HEK293 (cell line): ENCODE measurements at regions not wholly inside any gene's neighbourhood (a gene's known extent, or its start where the extent isn't known, plus 50 kb on each side); places are given as distances from the start of the nearest gene placed in this dataset.

Experiments used
- EGR2 ChIP-seq: fragments of 450-650 bp; formaldehyde crosslinking; IDR thresholded peaks from 2 replicates; pipeline ENCODE4 v1.5.1; 2016; ENCODE audit warnings: low read depth, missing biosample characterization, missing genetic modification characterization
- FEZF1 ChIP-seq: fragments of 450-650 bp; formaldehyde crosslinking; IDR thresholded peaks from 2 replicates; pipeline ENCODE4 v1.5.1; 2016; ENCODE audit warnings: missing biosample characterization, missing genetic modification characterization
- GLIS1 ChIP-seq: fragments of 450-650 bp; formaldehyde crosslinking; IDR thresholded peaks from 2 replicates; pipeline ENCODE4 v1.5.1; 2016; ENCODE audit warnings: missing biosample characterization, missing genetic modification characterization
- HOXA7 ChIP-seq: sonication (generic); formaldehyde crosslinking; IDR thresholded peaks from 2 replicates; pipeline ENCODE4 v1.8.1; 2022; ENCODE audit warnings: missing genetic modification reagents, borderline replicate concordance
- KLF9 ChIP-seq: fragments of 450-650 bp; formaldehyde crosslinking; IDR thresholded peaks from 2 replicates; pipeline ENCODE4 v1.5.1; 2016; ENCODE audit warnings: missing biosample characterization, missing genetic modification characterization, low read depth
- TRIM28 ChIP-seq: IDR thresholded peaks from 2 replicates; pipeline ENCODE4 v1.6.1; 2011; ENCODE audit warnings: low read length, control low read depth, borderline replicate concordance
- ZBTB17 ChIP-seq: fragments of 450-650 bp; formaldehyde crosslinking; IDR thresholded peaks from 2 replicates; pipeline ENCODE4 v1.5.1; 2016; ENCODE audit warnings: missing biosample characterization, missing genetic modification characterization
- ZBTB21 ChIP-seq: fragments of 450-650 bp; formaldehyde crosslinking; IDR thresholded peaks from 2 replicates; pipeline ENCODE4 v1.5.1; 2017; ENCODE audit warnings: missing biosample characterization, missing genetic modification characterization
- ZBTB48 ChIP-seq: fragments of 450-650 bp; formaldehyde crosslinking; IDR thresholded peaks from 2 replicates; pipeline ENCODE4 v1.5.1; 2016; ENCODE audit warnings: missing biosample characterization, missing genetic modification characterization
- ZBTB8A ChIP-seq: fragments of 450-650 bp; formaldehyde crosslinking; IDR thresholded peaks from 2 replicates; pipeline ENCODE4 v1.5.1; 2016; ENCODE audit warnings: missing biosample characterization, missing genetic modification characterization
- ZEB2 ChIP-seq: fragments of 450-650 bp; formaldehyde crosslinking; IDR thresholded peaks from 2 replicates; pipeline ENCODE4 v1.5.1; 2016; ENCODE audit warnings: missing biosample characterization, missing genetic modification characterization
- ZNF10 ChIP-seq: fragments of 450-650 bp; formaldehyde crosslinking; IDR thresholded peaks from 2 replicates; pipeline ENCODE4 v1.5.1; 2017; ENCODE audit warnings: missing biosample characterization, missing genetic modification characterization
- ZNF132 ChIP-seq: fragments of 450-650 bp; formaldehyde crosslinking; IDR thresholded peaks from 2 replicates; pipeline ENCODE4 v1.5.1; 2017; ENCODE audit warnings: missing biosample characterization, missing genetic modification characterization, borderline replicate concordance
- ZNF16 ChIP-seq: fragments of 450-650 bp; formaldehyde crosslinking; IDR thresholded peaks from 2 replicates; pipeline ENCODE4 v1.5.1; 2016; ENCODE audit warnings: low read depth, missing biosample characterization, missing genetic modification characterization
- ZNF184 ChIP-seq: fragments of 450-650 bp; IDR thresholded peaks from 2 replicates; pipeline ENCODE4 v1.5.1; 2018; ENCODE audit warnings: missing biosample characterization, mild to moderate bottlenecking, missing genetic modification characterization
- ZNF221 ChIP-seq: fragments of 450-650 bp; formaldehyde crosslinking; IDR thresholded peaks from 2 replicates; pipeline ENCODE4 v1.5.1; 2017; ENCODE audit warnings: missing biosample characterization, missing genetic modification characterization, borderline replicate concordance
- ZNF266 ChIP-seq: fragments of 450-650 bp; formaldehyde crosslinking; IDR thresholded peaks from 2 replicates; pipeline ENCODE4 v1.5.1; 2016; ENCODE audit warnings: missing biosample characterization, missing genetic modification characterization, low read depth
- ZNF335 ChIP-seq: fragments of 450-650 bp; formaldehyde crosslinking; conservative IDR thresholded peaks from 2 replicates; pipeline ENCODE4 v1.5.1; 2016; ENCODE audit warnings: missing biosample characterization, missing genetic modification characterization
- ZNF366 ChIP-seq: fragments of 450-650 bp; formaldehyde crosslinking; conservative IDR thresholded peaks from 2 replicates; pipeline ENCODE4 v1.5.1; 2016; ENCODE audit warnings: missing biosample characterization, missing genetic modification characterization
- ZNF48 ChIP-seq: fragments of 450-650 bp; formaldehyde crosslinking; IDR thresholded peaks from 2 replicates; pipeline ENCODE4 v1.5.1; 2016; ENCODE audit warnings: missing biosample characterization, missing genetic modification characterization
- ZNF510 ChIP-seq: fragments of 450-650 bp; formaldehyde crosslinking; IDR thresholded peaks from 2 replicates; pipeline ENCODE4 v1.5.1; 2018; ENCODE audit warnings: mild to moderate bottlenecking, missing genetic modification characterization, missing biosample characterization; ENCODE audit not compliant: insufficient replicate concordance
- ZNF560 ChIP-seq: fragments of 450-650 bp; formaldehyde crosslinking; IDR thresholded peaks from 2 replicates; pipeline ENCODE4 v1.5.1; 2017; ENCODE audit warnings: missing biosample characterization, missing genetic modification characterization, borderline replicate concordance
- ZNF610 ChIP-seq: fragments of 450-650 bp; formaldehyde crosslinking; IDR thresholded peaks from 2 replicates; pipeline ENCODE4 v1.5.1; 2016; ENCODE audit warnings: missing biosample characterization, missing genetic modification characterization, borderline replicate concordance
- ZNF626 ChIP-seq: fragments of 450-650 bp; sonication (Bioruptor Pico); formaldehyde crosslinking; IDR thresholded peaks from 2 replicates; pipeline ENCODE4 v1.5.1; 2018; ENCODE audit warnings: missing biosample characterization, missing genetic modification characterization, inconsistent platforms
- ZNF629 ChIP-seq: fragments of 450-650 bp; formaldehyde crosslinking; IDR thresholded peaks from 2 replicates; pipeline ENCODE4 v1.5.1; 2017; ENCODE audit warnings: missing biosample characterization, missing genetic modification characterization
- ZNF654 ChIP-seq: fragments of 450-650 bp; formaldehyde crosslinking; IDR thresholded peaks from 2 replicates; pipeline ENCODE4 v1.5.1; 2016; ENCODE audit warnings: low read depth, missing biosample characterization, missing genetic modification characterization
- ZNF660 ChIP-seq: fragments of 450-650 bp; IDR thresholded peaks from 2 replicates; pipeline ENCODE4 v1.5.1; 2018; ENCODE audit warnings: missing biosample characterization, mild to moderate bottlenecking, missing genetic modification characterization
- ZNF677 ChIP-seq: fragments of 450-650 bp; IDR thresholded peaks from 2 replicates; pipeline ENCODE4 v1.5.0; 2018; ENCODE audit warnings: missing biosample characterization, mild to moderate bottlenecking, missing genetic modification characterization, moderate library complexity
- ZNF791 ChIP-seq: fragments of 450-650 bp; formaldehyde crosslinking; IDR thresholded peaks from 2 replicates; pipeline ENCODE4 v1.5.1; 2016; ENCODE audit warnings: missing biosample characterization, missing genetic modification characterization
- TF ChIP-seq, protein P1 (sequence below): fragments of 450-650 bp; formaldehyde crosslinking; IDR thresholded peaks from 2 replicates; pipeline ENCODE4 v1.5.1; 2016; ENCODE audit warnings: missing biosample characterization, missing genetic modification characterization
- TF ChIP-seq, protein P2 (sequence below): fragments of 450-650 bp; formaldehyde crosslinking; conservative IDR thresholded peaks from 2 replicates; pipeline ENCODE4 v1.5.1; 2016; ENCODE audit warnings: low read depth, missing biosample characterization, missing genetic modification characterization
- TF ChIP-seq, protein P3 (sequence below): fragments of 450-650 bp; formaldehyde crosslinking; IDR thresholded peaks from 2 replicates; pipeline ENCODE4 v1.5.1; 2017; ENCODE audit warnings: missing biosample characterization, missing genetic modification characterization
- TF ChIP-seq, protein P4 (sequence below): fragments of 450-650 bp; formaldehyde crosslinking; IDR thresholded peaks from 2 replicates; pipeline ENCODE4 v1.5.1; 2016; ENCODE audit warnings: missing biosample characterization, missing genetic modification characterization, low read depth

DNA sequence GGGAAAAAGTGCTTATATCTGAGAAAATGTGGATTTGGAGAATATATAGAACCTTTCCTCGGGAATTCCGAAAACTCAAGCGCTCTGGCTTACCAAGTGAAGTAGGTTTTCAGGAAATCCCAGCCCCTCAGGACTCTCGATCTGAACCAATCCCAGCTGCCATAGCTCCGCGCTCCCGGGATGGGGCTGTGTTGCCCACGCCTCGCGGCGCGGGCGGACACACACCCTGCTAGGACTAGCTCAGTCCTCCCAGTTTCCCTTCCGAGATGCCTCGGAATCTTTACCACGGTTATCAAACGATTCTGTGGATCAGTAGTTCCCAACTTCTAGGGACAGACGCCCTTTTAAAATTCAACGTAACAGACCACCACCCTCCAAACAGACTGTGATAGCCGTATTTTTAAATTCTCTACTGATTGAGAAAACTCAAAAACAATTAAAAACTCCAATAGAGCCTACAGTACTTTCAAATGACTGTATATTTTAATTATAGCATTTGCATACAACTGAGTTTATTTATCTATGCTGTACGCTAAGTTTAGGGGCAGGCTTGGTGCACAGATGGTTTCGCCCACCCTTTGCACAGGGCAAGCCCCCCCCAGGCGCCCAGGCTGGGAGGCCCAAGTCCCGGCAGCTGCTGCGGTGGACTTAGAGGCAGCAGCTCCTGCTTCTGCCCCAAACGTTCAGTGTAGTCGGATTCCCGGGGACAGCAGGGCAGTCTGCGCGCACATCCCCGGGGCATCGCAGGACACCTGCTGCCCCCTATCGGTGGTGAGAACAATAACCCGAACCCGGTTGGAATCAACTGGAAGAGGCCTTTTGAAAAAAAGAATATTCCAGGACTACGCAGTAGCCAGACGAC, 52.3 kb downstream of the CCDC54 start (continued):
- TF ChIP-seq, protein P1, sequence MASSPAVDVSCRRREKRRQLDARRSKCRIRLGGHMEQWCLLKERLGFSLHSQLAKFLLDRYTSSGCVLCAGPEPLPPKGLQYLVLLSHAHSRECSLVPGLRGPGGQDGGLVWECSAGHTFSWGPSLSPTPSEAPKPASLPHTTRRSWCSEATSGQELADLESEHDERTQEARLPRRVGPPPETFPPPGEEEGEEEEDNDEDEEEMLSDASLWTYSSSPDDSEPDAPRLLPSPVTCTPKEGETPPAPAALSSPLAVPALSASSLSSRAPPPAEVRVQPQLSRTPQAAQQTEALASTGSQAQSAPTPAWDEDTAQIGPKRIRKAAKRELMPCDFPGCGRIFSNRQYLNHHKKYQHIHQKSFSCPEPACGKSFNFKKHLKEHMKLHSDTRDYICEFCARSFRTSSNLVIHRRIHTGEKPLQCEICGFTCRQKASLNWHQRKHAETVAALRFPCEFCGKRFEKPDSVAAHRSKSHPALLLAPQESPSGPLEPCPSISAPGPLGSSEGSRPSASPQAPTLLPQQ (tag by site-specific recombination), result no peak; the same call in 1 of the 2 replicates
- TF ChIP-seq HOXA7 (CRISPR knock-in tag) (no peak), EGR2 (tag by site-specific recombination) (0 out of 2 replicates have a peak, but pooled peaks have one; percentile 25), ZNF10 (no peak), ZNF132 (tag by site-specific recombination) (no peak), ZBTB21 (tag by site-specific recombination) (no peak), ZBTB8A (peak; percentile 67), ZNF510 (tag by site-specific recombination) (no peak), ZNF366 (no peak), ZNF654 (tag by site-specific recombination) (peak; percentile 19; the same call in 1 of the 2 replicates), ZNF16 (tag by site-specific recombination) (no peak), ZNF184 (tag by site-specific recombination) (no peak), ZNF677 (no peak), ZNF560 (tag by site-specific recombination) (no peak), ZNF48 (no peak), ZNF266 (tag by site-specific recombination) (no peak), ZBTB17 (tag by site-specific recombination) (peak; percentile 82), ZEB2 (tag by site-specific recombination) (peak; percentile 52; the same call in 1 of the 2 replicates), ZBTB48 (tag by site-specific recombination) (no peak), ZNF626 (no peak), ZNF221 (no peak), GLIS1 (tag by site-specific recombination) (peak; percentile 25; the same call in 1 of the 2 replicates), TRIM28 (peak; percentile 28; the same call in 1 of the 2 replicates), ZNF335 (tag by site-specific recombination) (peak; percentile 59), ZNF660 (0 out of 2 replicates have a peak, but pooled peaks have one; percentile 20), ZNF610 (tag by site-specific recombination) (no peak), FEZF1 (tag by site-specific recombination) (no peak), ZNF629 (tag by site-specific recombination) (0 out of 2 replicates have a peak, but pooled peaks have one; percentile 11), ZNF791 (tag by site-specific recombination) (no peak), KLF9 (no peak)
- TF ChIP-seq, protein P2, sequence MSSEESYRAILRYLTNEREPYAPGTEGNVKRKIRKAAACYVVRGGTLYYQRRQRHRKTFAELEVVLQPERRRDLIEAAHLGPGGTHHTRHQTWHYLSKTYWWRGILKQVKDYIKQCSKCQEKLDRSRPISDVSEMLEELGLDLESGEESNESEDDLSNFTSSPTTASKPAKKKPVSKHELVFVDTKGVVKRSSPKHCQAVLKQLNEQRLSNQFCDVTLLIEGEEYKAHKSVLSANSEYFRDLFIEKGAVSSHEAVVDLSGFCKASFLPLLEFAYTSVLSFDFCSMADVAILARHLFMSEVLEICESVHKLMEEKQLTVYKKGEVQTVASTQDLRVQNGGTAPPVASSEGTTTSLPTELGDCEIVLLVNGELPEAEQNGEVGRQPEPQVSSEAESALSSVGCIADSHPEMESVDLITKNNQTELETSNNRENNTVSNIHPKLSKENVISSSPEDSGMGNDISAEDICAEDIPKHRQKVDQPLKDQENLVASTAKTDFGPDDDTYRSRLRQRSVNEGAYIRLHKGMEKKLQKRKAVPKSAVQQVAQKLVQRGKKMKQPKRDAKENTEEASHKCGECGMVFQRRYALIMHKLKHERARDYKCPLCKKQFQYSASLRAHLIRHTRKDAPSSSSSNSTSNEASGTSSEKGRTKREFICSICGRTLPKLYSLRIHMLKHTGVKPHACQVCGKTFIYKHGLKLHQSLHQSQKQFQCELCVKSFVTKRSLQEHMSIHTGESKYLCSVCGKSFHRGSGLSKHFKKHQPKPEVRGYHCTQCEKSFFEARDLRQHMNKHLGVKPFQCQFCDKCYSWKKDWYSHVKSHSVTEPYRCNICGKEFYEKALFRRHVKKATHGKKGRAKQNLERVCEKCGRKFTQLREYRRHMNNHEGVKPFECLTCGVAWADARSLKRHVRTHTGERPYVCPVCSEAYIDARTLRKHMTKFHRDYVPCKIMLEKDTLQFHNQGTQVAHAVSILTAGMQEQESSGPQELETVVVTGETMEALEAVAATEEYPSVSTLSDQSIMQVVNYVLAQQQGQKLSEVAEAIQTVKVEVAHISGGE (tag by site-specific recombination), result no peak
- TF ChIP-seq, protein P3, sequence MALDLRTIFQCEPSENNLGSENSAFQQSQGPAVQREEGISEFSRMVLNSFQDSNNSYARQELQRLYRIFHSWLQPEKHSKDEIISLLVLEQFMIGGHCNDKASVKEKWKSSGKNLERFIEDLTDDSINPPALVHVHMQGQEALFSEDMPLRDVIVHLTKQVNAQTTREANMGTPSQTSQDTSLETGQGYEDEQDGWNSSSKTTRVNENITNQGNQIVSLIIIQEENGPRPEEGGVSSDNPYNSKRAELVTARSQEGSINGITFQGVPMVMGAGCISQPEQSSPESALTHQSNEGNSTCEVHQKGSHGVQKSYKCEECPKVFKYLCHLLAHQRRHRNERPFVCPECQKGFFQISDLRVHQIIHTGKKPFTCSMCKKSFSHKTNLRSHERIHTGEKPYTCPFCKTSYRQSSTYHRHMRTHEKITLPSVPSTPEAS (tag by site-specific recombination), result no peak
- TF ChIP-seq, protein P4, sequence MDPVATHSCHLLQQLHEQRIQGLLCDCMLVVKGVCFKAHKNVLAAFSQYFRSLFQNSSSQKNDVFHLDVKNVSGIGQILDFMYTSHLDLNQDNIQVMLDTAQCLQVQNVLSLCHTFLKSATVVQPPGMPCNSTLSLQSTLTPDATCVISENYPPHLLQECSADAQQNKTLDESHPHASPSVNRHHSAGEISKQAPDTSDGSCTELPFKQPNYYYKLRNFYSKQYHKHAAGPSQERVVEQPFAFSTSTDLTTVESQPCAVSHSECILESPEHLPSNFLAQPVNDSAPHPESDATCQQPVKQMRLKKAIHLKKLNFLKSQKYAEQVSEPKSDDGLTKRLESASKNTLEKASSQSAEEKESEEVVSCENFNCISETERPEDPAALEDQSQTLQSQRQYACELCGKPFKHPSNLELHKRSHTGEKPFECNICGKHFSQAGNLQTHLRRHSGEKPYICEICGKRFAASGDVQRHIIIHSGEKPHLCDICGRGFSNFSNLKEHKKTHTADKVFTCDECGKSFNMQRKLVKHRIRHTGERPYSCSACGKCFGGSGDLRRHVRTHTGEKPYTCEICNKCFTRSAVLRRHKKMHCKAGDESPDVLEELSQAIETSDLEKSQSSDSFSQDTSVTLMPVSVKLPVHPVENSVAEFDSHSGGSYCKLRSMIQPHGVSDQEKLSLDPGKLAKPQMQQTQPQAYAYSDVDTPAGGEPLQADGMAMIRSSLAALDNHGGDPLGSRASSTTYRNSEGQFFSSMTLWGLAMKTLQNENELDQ (tag by site-specific recombination), result no peak
